Hepatocyte (in vitro differentiated cells): ENCODE measurements at regions not wholly inside any gene's neighbourhood (a gene's known extent, or its start where the extent isn't known, plus 50 kb on each side); places are given as distances from the start of the nearest gene placed in this dataset.

Experiments
- CTCF ChIP-seq: fragments of 200-600 bp; sonication (generic); IDR thresholded peaks from 2 replicates; pipeline ENCODE4 v1.5.1; 2016; ENCODE audit warnings: antibody characterized with exemption, mild to moderate bottlenecking; ENCODE audit not compliant: poor library complexity
- EZH2 ChIP-seq: fragments of 200-600 bp; sonication (generic); IDR thresholded peaks from 2 replicates; pipeline ENCODE4 v1.6.1; 2016; ENCODE audit warnings: antibody characterized with exemption, mild to moderate bottlenecking, borderline replicate concordance

- TF ChIP-seq EZH2 (no peak), CTCF (no peak)
These were observed 1052.7 kb upstream of the CNTN5 start for GRCh38 chr11:97968071-97968470.
